Gastroesophageal sphincter (tissue), 4 donors: ENCODE measurements at regions not wholly inside any gene's neighbourhood (a gene's known extent, or its start where the extent isn't known, plus 50 kb on each side); places are given as distances from the start of the nearest gene placed in this dataset.

Experiments used
- ATAC-seq: fragments of 150-250 bp; one replicate; pipeline ENCODE4 v1.9.1; 2016; ENCODE audit warnings: mild to moderate bottlenecking, moderate library complexity
- H3K27ac ChIP-seq, 4 donors: fragments of 200-600 bp; sonication (generic) in 3 of 4; 1 replicate in 3 of 4; 2 replicates in 1 of 4; pipeline ENCODE4 v1.5.1; 2016 to 2019
- H3K27me3 ChIP-seq: fragments of 200-600 bp; sonication (generic); one replicate; pipeline ENCODE4 v1.5.1; 2019
- H3K36me3 ChIP-seq, 2 donors: fragments of 200-600 bp; sonication (generic); one replicate each; pipeline ENCODE4 v1.5.1; 2019; ENCODE audit warnings: control low read depth in 1 of 2
- H3K4me1 ChIP-seq, 3 donors: fragments of 200-600 bp; sonication (generic); 1 replicate in 2 of 3; 2 replicates in 1 of 3; pipeline ENCODE4 v1.5.1; 2016 to 2019; ENCODE audit warnings: control low read depth in 2 of 3
- H3K4me3 ChIP-seq, 2 donors: fragments of 200-600 bp; sonication (generic); one replicate each; pipeline ENCODE4 v1.5.1; 2019; ENCODE audit warnings: mild to moderate bottlenecking in 1 of 2, moderate library complexity in 1 of 2
- H3K9me3 ChIP-seq, 3 donors: fragments of 200-600 bp; sonication (generic); one replicate each; pipeline ENCODE4 v1.5.1; 2017 to 2019; ENCODE audit warnings: control low read depth in 2 of 3
- CTCF ChIP-seq, 4 experiments: fragments of 200-600 bp in 2 of 4; fragments of 450-650 bp in 2 of 4; sonication (generic) in 1 of 4; IDR thresholded peaks; one replicate each; pipeline ENCODE4 v1.5.1; 2017 to 2019; ENCODE audit warnings: antibody characterized with exemption in 4 of 4, mild to moderate bottlenecking in 2 of 4, moderate library complexity in 2 of 4
- EP300 ChIP-seq: sonication (generic); formaldehyde crosslinking; IDR thresholded peaks from one replicate; pipeline ENCODE4 v1.6.1; 2017; ENCODE audit warnings: antibody characterized with exemption, mild to moderate bottlenecking
- POLR2A ChIP-seq, 2 donors: fragments of 450-650 bp; IDR thresholded peaks; one replicate each; pipeline ENCODE4 v1.6.1; 2017; ENCODE audit warnings: antibody characterized with exemption in 2 of 2, mild to moderate bottlenecking in 2 of 2, moderate library complexity in 1 of 2
- POLR2AphosphoS5 ChIP-seq: sonication (generic); formaldehyde crosslinking; IDR thresholded peaks from one replicate; pipeline ENCODE4 v1.6.1; 2017; ENCODE audit warnings: antibody characterized with exemption
- WGBS, 2 donors: methylation state at CpG; one replicate each; pipeline ENCODE4 v1.1.5; 2018; ENCODE audit warnings: low coverage in 1 of 2; 5-methylcytosine and 5-hydroxymethylcytosine counted together

DNA sequence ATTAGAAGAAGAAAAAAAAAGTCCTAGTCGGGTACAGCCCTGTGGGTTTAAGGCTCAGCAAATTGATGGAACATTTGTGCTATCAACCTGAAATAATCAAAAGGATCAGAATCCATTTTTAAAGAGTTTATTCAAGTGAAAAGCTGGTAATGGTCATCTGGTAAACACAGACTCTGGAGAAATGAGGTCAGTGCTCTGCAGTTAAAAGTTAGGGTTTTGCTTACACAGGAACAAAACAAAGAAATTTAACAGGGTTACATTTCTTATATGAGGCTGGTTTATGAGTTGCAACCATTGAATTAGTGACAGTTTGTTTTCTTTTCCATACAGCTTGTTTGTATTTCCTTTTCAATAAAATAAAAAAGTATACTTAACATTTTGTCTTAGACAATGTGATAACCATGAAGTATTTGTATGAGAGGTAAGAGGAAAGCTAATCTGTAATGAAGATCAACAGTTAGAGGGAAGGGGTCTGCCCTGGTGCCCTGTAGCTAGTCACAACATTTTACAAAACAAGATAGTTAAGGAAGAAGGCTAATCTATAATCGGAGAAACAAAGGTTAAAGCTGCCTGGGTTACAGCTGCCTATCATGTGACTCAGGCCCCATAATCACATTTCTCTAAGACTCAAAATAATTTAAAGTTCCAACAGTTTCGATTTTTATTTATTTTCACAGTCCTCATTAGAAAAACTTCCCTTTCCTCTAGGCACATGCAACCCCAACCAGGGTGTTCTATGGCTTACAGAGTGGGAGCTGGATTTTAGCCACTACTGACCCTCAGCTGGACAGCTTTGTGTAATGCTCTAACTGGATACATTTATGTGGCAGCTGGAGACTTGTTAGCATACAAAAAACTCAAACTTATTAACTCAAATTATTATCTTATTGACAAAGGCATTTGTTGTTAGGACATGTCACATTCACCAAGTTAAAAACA is 98.1 kb upstream of the ACP3 start:
- no peak overlapping the region for H3K4me3 ChIP-seq
- no peaks in the 10 kb centered on the region for H3K9me3 ChIP-seq
- ATAC-seq, result no peak
- TF ChIP-seq POLR2AphosphoS5 (no peak), CTCF (IDR thresholded peaks at IDR 0.05) (no peak), EP300 (no peak), POLR2A (IDR thresholded peaks at IDR 0.05) (no peak)
- 28 to 31% methylated on average over 3 of the region's 3 CpGs for WGBS, 2 donors
- H3K4me1 ChIP-seq, result no peaks in the 10 kb centered on the region
- H3K27ac ChIP-seq, result no peak overlapping the region
- no peaks in the 10 kb centered on the region for H3K27me3 ChIP-seq
- H3K36me3 ChIP-seq, result no peaks in the 10 kb centered on the region

GRCh38 chr3:132220986-132221385 is 96.2 kb upstream of the ACP3 start:
- no peak for ATAC-seq
- Histone ChIP-seq H3K27ac (no peak overlapping the region), H3K4me3 (no peak overlapping the region), H3K36me3 (no peaks in the 10 kb centered on the region), H3K27me3 (no peaks in the 10 kb centered on the region), H3K4me1 (no peaks in the 10 kb centered on the region), H3K9me3 (no peaks in the 10 kb centered on the region)
- TF ChIP-seq POLR2AphosphoS5, result no peak
- TF ChIP-seq CTCF (IDR thresholded peaks at IDR 0.05), result no peak
- TF ChIP-seq EP300, result no peak
- no peak for TF ChIP-seq POLR2A (IDR thresholded peaks at IDR 0.05)
- 65% methylated on average over 4 of the region's 4 CpGs for WGBS, 2 donors

- H3K4me1 ChIP-seq, result no peaks in the 10 kb centered on the region
- WGBS, 2 donors, result 68 to 70% methylated on average over 4 to 6 of the region's 6 CpGs
- H3K4me3 ChIP-seq, result no peak overlapping the region
- no peak overlapping the region for H3K27ac ChIP-seq
- H3K36me3 ChIP-seq, result no peaks in the 10 kb centered on the region
- ATAC-seq, result no peak
- TF ChIP-seq POLR2AphosphoS5 (no peak), CTCF (IDR thresholded peaks at IDR 0.05) (no peak), EP300 (no peak), POLR2A (IDR thresholded peaks at IDR 0.05) (no peak)
- H3K27me3 ChIP-seq, result no peaks in the 10 kb centered on the region
- no peaks in the 10 kb centered on the region for H3K9me3 ChIP-seq
Measured at GRCh38 chr3:132222868-132223538, 94.2 kb upstream of the ACP3 start.

DNA sequence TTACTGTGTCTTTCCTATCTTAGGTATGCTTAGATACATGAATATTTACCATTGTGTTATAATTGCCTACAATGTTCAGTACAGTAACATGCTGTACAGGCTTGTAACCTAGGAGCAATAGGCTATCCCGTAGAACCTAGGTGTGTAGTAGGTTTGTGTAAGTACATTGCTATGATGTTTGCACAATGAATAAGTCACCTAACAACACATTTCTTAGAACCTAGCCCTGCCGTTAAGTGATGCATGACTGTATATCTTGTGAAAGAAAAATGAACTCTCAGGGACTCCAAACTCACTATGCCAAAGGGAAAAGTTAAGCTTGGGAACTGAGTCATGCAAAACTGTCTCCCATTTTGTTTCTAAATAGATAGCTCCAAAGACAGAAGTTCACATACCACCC is 91.5 kb upstream of the ACP3 start:
- H3K27ac ChIP-seq, result no peak overlapping the region
- WGBS, 2 donors, result 61 to 70% methylated on average over 2 of the region's 2 CpGs
- ATAC-seq, result no peak
- H3K9me3 ChIP-seq, result no peaks in the 10 kb centered on the region
- H3K27me3 ChIP-seq, result no peaks in the 10 kb centered on the region
- no peak overlapping the region for H3K4me3 ChIP-seq
- no peaks in the 10 kb centered on the region for H3K4me1 ChIP-seq
- no peaks in the 10 kb centered on the region for H3K36me3 ChIP-seq
- TF ChIP-seq EP300, result no peak
- TF ChIP-seq CTCF (IDR thresholded peaks at IDR 0.05), result no peak
- TF ChIP-seq POLR2AphosphoS5, result no peak
- no peak for TF ChIP-seq POLR2A (IDR thresholded peaks at IDR 0.05)

DNA sequence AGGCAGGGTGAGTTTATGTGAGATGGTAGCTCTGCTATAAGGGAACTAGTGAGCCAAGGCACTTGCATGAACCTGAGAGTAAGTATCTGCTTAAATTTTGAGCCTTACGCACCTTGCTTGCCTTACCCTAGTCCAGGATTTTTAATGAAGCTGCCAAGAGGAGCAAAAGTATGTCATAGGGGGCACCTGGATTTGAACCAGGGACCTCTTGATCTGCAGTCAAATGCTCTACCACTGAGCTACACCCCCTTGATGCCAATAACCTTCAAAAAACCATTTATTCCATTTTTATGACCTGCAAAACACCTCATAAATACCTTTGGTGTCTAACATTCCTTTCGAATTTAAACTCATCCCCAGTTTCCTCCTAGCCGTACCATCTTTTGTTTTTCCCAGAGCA is 88.3 kb upstream of the ACP3 start:
- Histone ChIP-seq H3K4me3 (no peak overlapping the region), H3K9me3 (no peaks in the 10 kb centered on the region), H3K4me1 (no peaks in the 10 kb centered on the region), H3K27me3 (no peaks in the 10 kb centered on the region), H3K36me3 (no peaks in the 10 kb centered on the region), H3K27ac (no peak overlapping the region)
- ATAC-seq, result no peak
- TF ChIP-seq POLR2A (IDR thresholded peaks at IDR 0.05) (no peak), EP300 (no peak), POLR2AphosphoS5 (no peak), CTCF (IDR thresholded peaks at IDR 0.05) (no peak)
- 58 to 64% methylated on average over 3 of the region's 3 CpGs for WGBS, 2 donors
